ENCODE measurements at regions not wholly inside any gene's neighbourhood (a gene's known extent, or its start where the extent isn't known, plus 50 kb on each side); places are given as distances from the start of the nearest gene placed in this dataset.
A peak's percentile ranks its signal among the peaks of the same experiment; 100 is the strongest.

DNA sequence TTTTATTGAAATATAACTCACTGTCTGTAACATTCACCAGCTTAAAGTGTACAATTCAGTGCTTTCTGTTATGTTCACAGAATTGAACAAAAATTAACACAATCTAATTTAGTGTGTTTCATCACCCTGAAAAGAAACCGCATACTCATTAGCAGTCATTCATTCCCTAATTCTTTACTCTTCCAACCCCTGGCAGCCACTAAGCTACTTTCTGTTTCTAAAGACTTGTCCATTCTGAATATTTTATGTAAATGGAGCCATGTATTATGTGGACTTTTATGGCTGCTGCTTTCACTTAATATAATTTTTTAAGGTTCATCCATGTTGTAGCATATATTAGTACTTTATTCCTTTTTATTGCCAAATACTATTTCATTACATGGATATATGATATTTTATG lies 94.7 kb upstream of the ATP8A1 start:
- Mint-ChIP-seq H3K27me3 (peaks cover 6% of the 10 kb centered on the region), H3K9me3 (ENCODE audit: insufficient read depth) (no peaks in the 10 kb centered on the region), H3K4me1 (no peaks in the 10 kb centered on the region), H3K4me3 (no peak overlapping the region), H3K27ac (no peak overlapping the region)
- Histone ChIP-seq H3K9me3 (ENCODE audit: control extremely low read depth in 1 of 3, control insufficient read depth in 2 of 3, insufficient read depth in 1 of 3, low read length in 2 of 3) (no peaks in the 10 kb centered on the region), H3K4me2 (replicated peaks; ENCODE audit: low read depth, low read length, poor library complexity, severe bottlenecking) (no peak overlapping the region), H3K9ac (ENCODE audit: low read length) (no peak overlapping the region), H3K27ac (ENCODE audit: low read length in 2 of 2) (no peak overlapping the region), H3K36me3 (replicated peaks in 1 of 2; ENCODE audit: control extremely low read depth in 1 of 2, control insufficient read depth in 1 of 2, extremely low read depth in 1 of 2, insufficient read depth in 2 of 2, low read length in 1 of 2) (no peaks in the 10 kb centered on the region), H2AFZ (ENCODE audit: insufficient read depth, low read depth, low read length, poor library complexity, severe bottlenecking) (no peak overlapping the region), H3K4me3 (ENCODE audit: control extremely low read depth in 1 of 5, extremely low read depth in 1 of 5, insufficient read depth in 1 of 5, low read depth in 2 of 5, low read length in 4 of 5) (no peak overlapping the region), H3K27me3 (replicated peaks in 1 of 4; ENCODE audit: control extremely low read depth in 1 of 4, control insufficient read depth in 3 of 4, insufficient read depth in 4 of 4, low read length in 3 of 4) (no peaks in the 10 kb centered on the region), H3K4me1 (ENCODE audit: control insufficient read depth in 2 of 2, insufficient read depth in 2 of 2, low read length in 2 of 2) (no peaks in the 10 kb centered on the region), H4K20me1 (ENCODE audit: control insufficient read depth, insufficient read depth, low read length, poor library complexity, severe bottlenecking) (no peaks in the 10 kb centered on the region), H3K79me2 (ENCODE audit: control insufficient read depth, insufficient read depth, low read length) (no peaks in the 10 kb centered on the region)
- ChIA-PET POLR2A (no interaction called here), CTCF (interaction anchor here (1.5 to 5.2 kb wide), 3 partner anchors 10 to 184 kb away, joined by 5 to 55 read pairs (median 5); no protein-coding TSS in a partner anchor)
- WGBS (ENCODE audit: insufficient coverage) = no CpG with 5 or more reads among the region's 1 CpG
- DNase-seq (no peak), ATAC-seq (ENCODE audit: low read depth) (no peak)
- TF ChIP-seq, protein P1, sequence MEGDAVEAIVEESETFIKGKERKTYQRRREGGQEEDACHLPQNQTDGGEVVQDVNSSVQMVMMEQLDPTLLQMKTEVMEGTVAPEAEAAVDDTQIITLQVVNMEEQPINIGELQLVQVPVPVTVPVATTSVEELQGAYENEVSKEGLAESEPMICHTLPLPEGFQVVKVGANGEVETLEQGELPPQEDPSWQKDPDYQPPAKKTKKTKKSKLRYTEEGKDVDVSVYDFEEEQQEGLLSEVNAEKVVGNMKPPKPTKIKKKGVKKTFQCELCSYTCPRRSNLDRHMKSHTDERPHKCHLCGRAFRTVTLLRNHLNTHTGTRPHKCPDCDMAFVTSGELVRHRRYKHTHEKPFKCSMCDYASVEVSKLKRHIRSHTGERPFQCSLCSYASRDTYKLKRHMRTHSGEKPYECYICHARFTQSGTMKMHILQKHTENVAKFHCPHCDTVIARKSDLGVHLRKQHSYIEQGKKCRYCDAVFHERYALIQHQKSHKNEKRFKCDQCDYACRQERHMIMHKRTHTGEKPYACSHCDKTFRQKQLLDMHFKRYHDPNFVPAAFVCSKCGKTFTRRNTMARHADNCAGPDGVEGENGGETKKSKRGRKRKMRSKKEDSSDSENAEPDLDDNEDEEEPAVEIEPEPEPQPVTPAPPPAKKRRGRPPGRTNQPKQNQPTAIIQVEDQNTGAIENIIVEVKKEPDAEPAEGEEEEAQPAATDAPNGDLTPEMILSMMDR (IDR thresholded peaks at IDR 0.05) = no peak
- no peak for TF ChIP-seq EZH2 (IDR thresholded peaks at IDR 0.05; ENCODE audit: borderline replicate concordance, insufficient read depth, low read depth, low read length, poor library complexity, severe bottlenecking)
- intact Hi-C loops (cut with micrococcal nuclease) = no loop called here

DNA sequence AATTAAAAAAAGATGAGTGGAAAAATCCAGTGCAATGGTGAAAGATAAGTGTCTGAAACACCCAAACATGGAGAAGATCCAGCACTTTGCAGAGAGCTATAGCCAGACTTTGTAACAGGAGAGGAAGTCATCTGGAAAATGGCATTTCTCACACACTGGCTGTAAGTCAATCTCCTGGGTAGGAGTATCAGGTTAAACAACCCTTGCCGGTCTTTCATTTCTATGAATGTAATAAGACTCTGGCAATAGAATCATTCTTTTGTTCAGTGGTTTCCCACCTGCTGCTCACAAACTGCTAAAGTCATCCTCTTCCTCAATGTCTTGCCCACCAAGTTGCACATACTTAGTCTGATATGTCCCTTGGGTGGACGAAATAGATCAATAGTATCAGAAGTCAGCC lies 94.0 kb upstream of the ATP8A1 start:
- ChIA-PET POLR2A (no interaction called here), CTCF (interaction anchor here (1.4 to 5.2 kb wide), 4 partner anchors 9 to 183 kb away, joined by 4 to 55 read pairs (median 5); no protein-coding TSS in a partner anchor)

More for the DNA sequence above, 94.0 kb upstream of the ATP8A1 start:
- Histone ChIP-seq H3K9me3 (ENCODE audit: control extremely low read depth in 1 of 3, control insufficient read depth in 2 of 3, insufficient read depth in 1 of 3, low read length in 2 of 3) (peaks cover 0 to 1% (median 0%) of the 10 kb centered on the region in 3 donors), H3K79me2 (ENCODE audit: control insufficient read depth, insufficient read depth, low read length) (no peaks in the 10 kb centered on the region), H3K4me2 (replicated peaks; ENCODE audit: low read depth, low read length, poor library complexity, severe bottlenecking) (no peak overlapping the region), H3K27ac (ENCODE audit: low read length in 2 of 2) (no peak overlapping the region), H3K4me1 (ENCODE audit: control insufficient read depth in 2 of 2, insufficient read depth in 2 of 2, low read length in 2 of 2) (no peaks in the 10 kb centered on the region), H3K36me3 (replicated peaks in 1 of 2; ENCODE audit: control extremely low read depth in 1 of 2, control insufficient read depth in 1 of 2, extremely low read depth in 1 of 2, insufficient read depth in 2 of 2, low read length in 1 of 2) (no peaks in the 10 kb centered on the region), H4K20me1 (ENCODE audit: control insufficient read depth, insufficient read depth, low read length, poor library complexity, severe bottlenecking) (no peaks in the 10 kb centered on the region), H2AFZ (ENCODE audit: insufficient read depth, low read depth, low read length, poor library complexity, severe bottlenecking) (peak overlapping the region; percentile 3), H3K9ac (ENCODE audit: low read length) (no peak overlapping the region), H3K27me3 (replicated peaks in 1 of 4; ENCODE audit: control extremely low read depth in 1 of 4, control insufficient read depth in 3 of 4, insufficient read depth in 4 of 4, low read length in 3 of 4) (no peaks in the 10 kb centered on the region), H3K4me3 (ENCODE audit: control extremely low read depth in 1 of 5, extremely low read depth in 1 of 5, insufficient read depth in 1 of 5, low read depth in 2 of 5, low read length in 4 of 5) (no peak overlapping the region)
- WGBS (ENCODE audit: insufficient coverage) = no CpG with 5 or more reads among the region's 2 CpGs
- Mint-ChIP-seq H3K4me3 (no peak overlapping the region), H3K4me1 (no peaks in the 10 kb centered on the region), H3K27me3 (peaks cover 2% of the 10 kb centered on the region), H3K27ac (no peak overlapping the region), H3K9me3 (ENCODE audit: insufficient read depth) (no peaks in the 10 kb centered on the region)
- DNase-seq (no peak), ATAC-seq (ENCODE audit: low read depth) (no peak)
- intact Hi-C loops (cut with micrococcal nuclease) = loop anchor here (1.0 kb wide), 1 partner anchor 183 kb away; no protein-coding TSS in a partner anchor
- no peak for TF ChIP-seq EZH2 (IDR thresholded peaks at IDR 0.05; ENCODE audit: borderline replicate concordance, insufficient read depth, low read depth, low read length, poor library complexity, severe bottlenecking)
- TF ChIP-seq, protein P1 (IDR thresholded peaks at IDR 0.05) = no peak

Data from B cell (primary cell).